ENCODE measurements at regions not wholly inside any gene's neighbourhood (a gene's known extent, or its start where the extent isn't known, plus 50 kb on each side); places are given as distances from the start of the nearest gene placed in this dataset.

DNA sequence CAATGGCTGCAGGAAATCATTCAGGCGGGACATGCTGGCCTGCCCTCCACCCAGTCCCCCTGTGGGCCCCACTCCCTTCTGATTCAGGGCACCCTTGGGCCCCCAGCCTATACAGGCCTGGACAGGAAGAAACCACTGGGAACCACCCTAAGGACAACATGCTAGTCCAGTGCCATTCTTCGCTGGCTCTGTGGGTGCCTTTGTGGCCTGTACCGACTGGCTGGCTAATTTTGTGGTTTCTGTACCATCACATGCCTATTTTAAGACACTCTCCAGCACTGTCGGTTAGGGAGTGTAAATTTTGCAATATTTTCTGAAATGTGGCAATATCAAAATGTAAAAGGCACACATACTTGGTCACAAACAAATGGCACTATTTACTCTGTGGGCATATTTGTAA is 61.4 kb upstream of the POLG start:
- no peaks in the 10 kb centered on the region for H3K79me1 ChIP-seq (replicated peaks; ENCODE audit: low read length, poor library complexity, severe bottlenecking)
- no peak overlapping the region for H2BK12ac ChIP-seq (ENCODE audit: low read length in 2 of 2)
- H3K27me3 ChIP-seq (ENCODE audit: control insufficient read depth in 1 of 2, insufficient read depth in 1 of 2, low read length in 2 of 2), result peaks cover 97% of the 10 kb centered on the region in 2 experiments
- H4K91ac ChIP-seq (ENCODE audit: low read length), result no peak overlapping the region
- WGBS, result 28% methylated on average over 3 of the region's 4 CpGs
- H3K27ac ChIP-seq (ENCODE audit: low read length, poor library complexity, severe bottlenecking), result no peak overlapping the region
- H3K4me3 ChIP-seq (ENCODE audit: insufficient read depth in 1 of 2, low read depth in 1 of 2, low read length in 2 of 2), result no peak overlapping the region
- no peak overlapping the region for H3K9ac ChIP-seq (ENCODE audit: low read length)
- H2AFZ ChIP-seq (ENCODE audit: low read depth, low read length), result no peak overlapping the region
- no peak overlapping the region for H2BK15ac ChIP-seq (ENCODE audit: low read depth, poor library complexity, severe bottlenecking)
- no peaks in the 10 kb centered on the region for H3K9me3 ChIP-seq (ENCODE audit: control insufficient read depth, low read length)
- H3K4me2 ChIP-seq (ENCODE audit: low read length, poor library complexity, severe bottlenecking), result no peak overlapping the region
- H3K18ac ChIP-seq (ENCODE audit: low read depth in 1 of 2, low read length in 2 of 2), result no peak overlapping the region
- no peak overlapping the region for H3K23ac ChIP-seq (ENCODE audit: low read length in 2 of 2)
- H4K8ac ChIP-seq (ENCODE audit: low read length), result no peak overlapping the region
- H3K14ac ChIP-seq (ENCODE audit: low read length in 2 of 2), result no peak overlapping the region
- H2BK120ac ChIP-seq (ENCODE audit: low read depth, low read length), result no peak overlapping the region
- DNase-seq, result no peak
- H2AK5ac ChIP-seq (ENCODE audit: low read length, severe bottlenecking), result no peak overlapping the region
- H3K4me1 ChIP-seq (ENCODE audit: control insufficient read depth, insufficient read depth, low read depth, low read length), result peaks cover 9% of the 10 kb centered on the region
- no peak overlapping the region for H3K4ac ChIP-seq (ENCODE audit: low read depth in 1 of 2, low read length in 2 of 2)
- H3K36me3 ChIP-seq (ENCODE audit: control insufficient read depth in 1 of 2, insufficient read depth in 2 of 2, low read depth in 1 of 2, low read length in 2 of 2), result no peaks in the 10 kb centered on the region
- no peak overlapping the region for H2BK5ac ChIP-seq (ENCODE audit: low read depth, low read length, poor library complexity, severe bottlenecking)

DNA sequence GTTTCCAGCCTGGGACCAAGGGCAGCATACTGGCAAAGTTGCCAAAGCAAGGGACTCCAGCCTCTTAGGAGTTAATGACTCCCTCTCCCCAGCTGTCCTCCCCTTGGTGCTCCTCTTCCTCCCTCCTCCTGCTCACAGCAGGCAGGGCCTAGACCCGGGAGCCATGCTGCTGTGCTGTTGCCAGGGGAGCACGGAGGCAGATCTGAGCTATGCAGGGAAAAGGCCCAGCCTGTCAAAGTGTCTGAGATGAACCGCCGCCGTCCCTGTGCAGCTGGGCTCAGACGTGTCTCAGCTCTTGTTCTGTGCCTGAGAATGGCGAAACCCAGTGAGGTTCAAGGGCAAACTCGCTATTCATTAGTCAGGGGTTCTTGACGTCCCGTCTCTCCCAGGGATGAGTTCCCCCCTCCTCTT is 60.8 kb upstream of the POLG start:
- H2BK5ac ChIP-seq (ENCODE audit: low read depth, low read length, poor library complexity, severe bottlenecking), result no peak overlapping the region
- no peak overlapping the region for H2AFZ ChIP-seq (ENCODE audit: low read depth, low read length)
- H3K23ac ChIP-seq (ENCODE audit: low read length in 2 of 2), result no peak overlapping the region
- H3K18ac ChIP-seq (ENCODE audit: low read depth in 1 of 2, low read length in 2 of 2), result no peak overlapping the region
- no peak overlapping the region for H4K91ac ChIP-seq (ENCODE audit: low read length)
- peaks cover 9% of the 10 kb centered on the region for H3K4me1 ChIP-seq (ENCODE audit: control insufficient read depth, insufficient read depth, low read depth, low read length)
- H3K4ac ChIP-seq (ENCODE audit: low read depth in 1 of 2, low read length in 2 of 2), result no peak overlapping the region
- 23% methylated on average over 10 of the region's 10 CpGs for WGBS
- H3K4me3 ChIP-seq (ENCODE audit: insufficient read depth in 1 of 2, low read depth in 1 of 2, low read length in 2 of 2), result no peak overlapping the region
- no peak overlapping the region for H2AK5ac ChIP-seq (ENCODE audit: low read length, severe bottlenecking)
- no peak overlapping the region for H4K8ac ChIP-seq (ENCODE audit: low read length)
- no peak overlapping the region for H3K4me2 ChIP-seq (ENCODE audit: low read length, poor library complexity, severe bottlenecking)
- H3K9me3 ChIP-seq (ENCODE audit: control insufficient read depth, low read length), result no peaks in the 10 kb centered on the region
- H3K14ac ChIP-seq (ENCODE audit: low read length in 2 of 2), result no peak overlapping the region
- no peak overlapping the region for H2BK15ac ChIP-seq (ENCODE audit: low read depth, poor library complexity, severe bottlenecking)
- H2BK12ac ChIP-seq (ENCODE audit: low read length in 2 of 2), result no peak overlapping the region
- H3K79me1 ChIP-seq (replicated peaks; ENCODE audit: low read length, poor library complexity, severe bottlenecking), result no peaks in the 10 kb centered on the region
- peaks cover 96 to 97% of the 10 kb centered on the region in 2 experiments for H3K27me3 ChIP-seq (ENCODE audit: control insufficient read depth in 1 of 2, insufficient read depth in 1 of 2, low read length in 2 of 2)
- no peak overlapping the region for H3K27ac ChIP-seq (ENCODE audit: low read length, poor library complexity, severe bottlenecking)
- no peak overlapping the region for H3K9ac ChIP-seq (ENCODE audit: low read length)
- H3K36me3 ChIP-seq (ENCODE audit: control insufficient read depth in 1 of 2, insufficient read depth in 2 of 2, low read depth in 1 of 2, low read length in 2 of 2), result no peaks in the 10 kb centered on the region
- DNase-seq, result no peak
- no peak overlapping the region for H2BK120ac ChIP-seq (ENCODE audit: low read depth, low read length)

DNA sequence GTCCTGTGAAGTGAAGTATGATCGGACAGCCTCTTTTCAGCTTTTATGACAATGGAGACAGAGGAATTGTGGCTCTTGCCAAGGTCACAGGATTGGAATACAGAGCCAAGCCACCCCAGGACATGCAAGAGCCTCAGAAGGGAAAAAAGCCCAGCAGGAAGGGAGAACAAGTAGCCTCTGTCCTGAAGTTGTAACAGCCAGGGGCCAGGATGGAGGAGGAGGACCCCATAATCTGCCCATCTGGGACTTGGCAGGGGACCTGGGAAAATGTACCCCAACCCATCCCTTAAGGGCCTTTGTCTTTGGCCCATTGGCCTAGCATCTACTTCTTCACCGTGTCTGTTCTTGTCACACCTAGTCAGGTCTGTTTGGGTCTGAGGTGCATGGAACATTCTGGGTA is 60.4 kb upstream of the POLG start:
- no peak overlapping the region for H2BK5ac ChIP-seq (ENCODE audit: low read depth, low read length, poor library complexity, severe bottlenecking)
- H4K8ac ChIP-seq (ENCODE audit: low read length), result no peak overlapping the region
- H3K4ac ChIP-seq (ENCODE audit: low read depth in 1 of 2, low read length in 2 of 2), result no peak overlapping the region
- H3K9ac ChIP-seq (ENCODE audit: low read length), result no peak overlapping the region
- H3K27ac ChIP-seq (ENCODE audit: low read length, poor library complexity, severe bottlenecking), result no peak overlapping the region
- H3K23ac ChIP-seq (ENCODE audit: low read length in 2 of 2), result no peak overlapping the region
- no peak overlapping the region for H2AFZ ChIP-seq (ENCODE audit: low read depth, low read length)
- H4K91ac ChIP-seq (ENCODE audit: low read length), result no peak overlapping the region
- no peaks in the 10 kb centered on the region for H3K9me3 ChIP-seq (ENCODE audit: control insufficient read depth, low read length)
- H3K79me1 ChIP-seq (replicated peaks; ENCODE audit: low read length, poor library complexity, severe bottlenecking), result no peaks in the 10 kb centered on the region
- peaks cover 98% of the 10 kb centered on the region in 2 experiments for H3K27me3 ChIP-seq (ENCODE audit: control insufficient read depth in 1 of 2, insufficient read depth in 1 of 2, low read length in 2 of 2)
- no peak overlapping the region for H2BK12ac ChIP-seq (ENCODE audit: low read length in 2 of 2)
- peaks cover 6% of the 10 kb centered on the region for H3K4me1 ChIP-seq (ENCODE audit: control insufficient read depth, insufficient read depth, low read depth, low read length)
- WGBS, result 41% methylated on average over 2 of the region's 2 CpGs
- no peaks in the 10 kb centered on the region for H3K36me3 ChIP-seq (ENCODE audit: control insufficient read depth in 1 of 2, insufficient read depth in 2 of 2, low read depth in 1 of 2, low read length in 2 of 2)
- H3K14ac ChIP-seq (ENCODE audit: low read length in 2 of 2), result no peak overlapping the region
- H3K4me2 ChIP-seq (ENCODE audit: low read length, poor library complexity, severe bottlenecking), result no peak overlapping the region
- no peak overlapping the region for H2BK120ac ChIP-seq (ENCODE audit: low read depth, low read length)
- H2AK5ac ChIP-seq (ENCODE audit: low read length, severe bottlenecking), result no peak overlapping the region
- H2BK15ac ChIP-seq (ENCODE audit: low read depth, poor library complexity, severe bottlenecking), result no peak overlapping the region
- H3K18ac ChIP-seq (ENCODE audit: low read depth in 1 of 2, low read length in 2 of 2), result no peak overlapping the region
- DNase-seq, result no peak
- no peak overlapping the region for H3K4me3 ChIP-seq (ENCODE audit: insufficient read depth in 1 of 2, low read depth in 1 of 2, low read length in 2 of 2)

DNA sequence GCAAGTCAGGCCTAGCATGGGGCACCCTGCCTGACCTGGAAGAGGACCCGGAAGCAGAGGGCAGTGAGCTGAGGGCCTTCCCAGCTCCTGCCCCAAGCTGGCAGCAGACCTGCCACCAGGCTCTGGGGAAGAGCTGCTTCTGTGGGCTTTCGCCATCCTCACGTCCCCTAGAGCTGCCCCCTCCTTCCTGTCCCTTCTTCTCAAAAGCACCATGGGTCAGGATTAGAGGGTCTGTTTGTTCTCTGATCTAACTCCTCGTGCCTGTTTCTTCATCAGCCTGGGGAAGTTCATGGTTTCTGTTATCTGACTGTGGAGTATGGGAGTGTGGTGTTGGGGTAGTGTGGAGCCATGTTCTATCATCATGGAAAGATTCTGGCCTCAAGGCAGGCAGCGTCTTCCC is 58.4 kb upstream of the POLG start:
- Histone ChIP-seq H2AK5ac (ENCODE audit: low read length, severe bottlenecking) (no peak overlapping the region), H3K27me3 (ENCODE audit: control insufficient read depth in 1 of 2, insufficient read depth in 1 of 2, low read length in 2 of 2) (peaks cover 99% of the 10 kb centered on the region in 2 experiments), H3K36me3 (ENCODE audit: control insufficient read depth in 1 of 2, insufficient read depth in 2 of 2, low read depth in 1 of 2, low read length in 2 of 2) (no peaks in the 10 kb centered on the region), H3K9ac (ENCODE audit: low read length) (no peak overlapping the region), H2BK5ac (ENCODE audit: low read depth, low read length, poor library complexity, severe bottlenecking) (no peak overlapping the region), H3K4me3 (ENCODE audit: insufficient read depth in 1 of 2, low read depth in 1 of 2, low read length in 2 of 2) (no peak overlapping the region), H3K23ac (ENCODE audit: low read length in 2 of 2) (no peak overlapping the region), H3K4me2 (ENCODE audit: low read length, poor library complexity, severe bottlenecking) (no peak overlapping the region), H3K18ac (ENCODE audit: low read depth in 1 of 2, low read length in 2 of 2) (no peak overlapping the region), H3K9me3 (ENCODE audit: control insufficient read depth, low read length) (no peaks in the 10 kb centered on the region), H4K91ac (ENCODE audit: low read length) (no peak overlapping the region), H2BK15ac (ENCODE audit: low read depth, poor library complexity, severe bottlenecking) (no peak overlapping the region), H3K4me1 (ENCODE audit: control insufficient read depth, insufficient read depth, low read depth, low read length) (no peaks in the 10 kb centered on the region), H2BK12ac (ENCODE audit: low read length in 2 of 2) (no peak overlapping the region), H3K27ac (ENCODE audit: low read length, poor library complexity, severe bottlenecking) (no peak overlapping the region), H2BK120ac (ENCODE audit: low read depth, low read length) (no peak overlapping the region), H2AFZ (ENCODE audit: low read depth, low read length) (no peak overlapping the region), H3K79me1 (replicated peaks; ENCODE audit: low read length, poor library complexity, severe bottlenecking) (no peaks in the 10 kb centered on the region), H3K4ac (ENCODE audit: low read depth in 1 of 2, low read length in 2 of 2) (no peak overlapping the region), H3K14ac (ENCODE audit: low read length in 2 of 2) (no peak overlapping the region), H4K8ac (ENCODE audit: low read length) (no peak overlapping the region)
- 62% methylated on average over 3 of the region's 5 CpGs for WGBS
- DNase-seq, result no peak
